HCT116 (cell line): ENCODE measurements at regions not wholly inside any gene's neighbourhood (a gene's known extent, or its start where the extent isn't known, plus 50 kb on each side); places are given as distances from the start of the nearest gene placed in this dataset.

ENCODE experiments used
- ATAC-seq: fragments of 200-7000 bp; cut with Tn5 transposase; 2 replicates; pipeline ENCODE4 v1.9.1; 2020; ENCODE audit warnings: mild to moderate bottlenecking, moderate library complexity
- BruUV-seq: library from RNA; stranded (reverse); fragments of 400-500 nt; replicated peaks from 2 replicates; lab custom pipeline; 2021; lab: Mats Ljungman, UMichigan
- CTCF ChIA-PET: fragments of 300-600 bp; sonication (Branson Sonifier 250); formaldehyde crosslinking; loops from one replicate; lab custom pipeline; 2021; ENCODE audit warnings: antibody characterized with exemption; lab: Charles Lee
- POLR2A ChIA-PET: fragments of 300-600, 350-600 bp; sonication (Branson Sonifier 250); formaldehyde crosslinking; loops from one replicate; lab custom pipeline; 2021; ENCODE audit warnings: antibody characterized with exemption; lab: Charles Lee
- RAD21 ChIA-PET, 2 experiments: fragments of 300-600 bp; sonication (Branson Sonifier 250); formaldehyde crosslinking; loops; one replicate each; lab custom pipeline; 2023; ENCODE audit warnings: low total read pairs in 2 of 2; ENCODE audit not compliant: uncharacterized antibody in 2 of 2, unreplicated experiment in 2 of 2, low non-redundant PET in 1 of 2; lab: Charles Lee
- DNase-seq: peaks from one replicate; pipeline ENCODE4 v3.0.0-alpha.2; 2010; ENCODE audit warnings: low read depth, low spot score
- H2AFZ ChIP-seq: fragments of 200-600 bp; shearing (Covaris generic), sonication (generic); 2 replicates; pipeline ENCODE4 v1.6.1; 2017; ENCODE audit warnings: low read depth, mixed run types, mixed read lengths, antibody characterized with exemption, low read length; ENCODE audit not compliant: poor library complexity, severe bottlenecking
- H3K27ac ChIP-seq: 2 replicates; pipeline ENCODE4 v1.5.1; 2012; ENCODE audit warnings: low read depth, low read length
- H3K27me3 ChIP-seq: fragments of 200-600 bp; sonication (generic); 2 replicates; pipeline ENCODE4 v1.6.1; 2016; ENCODE audit warnings: mixed run types, low read length, mixed read lengths; ENCODE audit not compliant: insufficient read depth
- H3K36me3 ChIP-seq, 2 experiments: fragments of 200-500 bp in 1 of 2; fragments of 200-600 bp in 1 of 2; sonication (Bioruptor generic) in 1 of 2; sonication (generic) in 1 of 2; 2 replicates each; pipeline versions ENCODE4 v1.5.1 to v1.6.1; 2014 to 2016; ENCODE audit warnings: low read length in 2 of 2, inconsistent platforms in 1 of 2, mixed read lengths in 1 of 2, mixed run types in 1 of 2; ENCODE audit not compliant: insufficient read depth in 2 of 2, control insufficient read depth in 1 of 2
- H3K4me1 ChIP-seq, 2 experiments: fragments of 200-600 bp in 1 of 2; sonication (generic) in 1 of 2; 2 replicates each; pipeline versions ENCODE4 v1.5.1 to v1.6.1; 2012 to 2017; ENCODE audit warnings: low read length in 2 of 2, inconsistent platforms in 1 of 2, mild to moderate bottlenecking in 1 of 2, mixed read lengths in 1 of 2, mixed run types in 1 of 2, moderate library complexity in 1 of 2; ENCODE audit not compliant: insufficient read depth in 2 of 2, control insufficient read depth in 1 of 2
- H3K4me2 ChIP-seq: fragments of 200-600 bp; sonication (generic); 2 replicates; pipeline ENCODE4 v1.6.1; 2017; ENCODE audit warnings: mixed run types, low read length, mixed read lengths
- H3K4me3 ChIP-seq, 2 experiments: fragments of 200-600 bp in 1 of 2; sonication (generic) in 1 of 2; replicated peaks in 1 of 2; 2 replicates each; pipeline ENCODE4 v1.5.1; 2011 to 2016; ENCODE audit warnings: low read length in 2 of 2, control low read depth in 1 of 2, low read depth in 1 of 2, mild to moderate bottlenecking in 1 of 2, mixed read lengths in 1 of 2, mixed run types in 1 of 2
- H3K79me2 ChIP-seq: fragments of 200-600 bp; sonication (generic); 2 replicates; pipeline ENCODE4 v1.6.1; 2017; ENCODE audit warnings: mild to moderate bottlenecking, mixed run types, low read length, moderate library complexity, mixed read lengths; ENCODE audit not compliant: insufficient read depth
- H3K9ac ChIP-seq: fragments of 200-600 bp; sonication (generic); 2 replicates; pipeline ENCODE4 v1.6.1; 2016; ENCODE audit warnings: low read length, mixed read lengths
- H3K9me2 ChIP-seq: fragments of 200-600 bp; sonication (generic), shearing (Covaris generic); 2 replicates; pipeline ENCODE4 v1.6.1; 2017; ENCODE audit warnings: mixed run types, mild to moderate bottlenecking, moderate library complexity; ENCODE audit not compliant: insufficient read depth
- H3K9me3 ChIP-seq, 2 experiments: fragments of 200-500 bp in 1 of 2; fragments of 200-600 bp in 1 of 2; sonication (Bioruptor generic) in 1 of 2; sonication (generic) in 1 of 2; 2 replicates each; pipeline ENCODE4 v1.6.1; 2014 to 2017; ENCODE audit warnings: low read length in 2 of 2, mixed read lengths in 2 of 2, inconsistent platforms in 1 of 2, low read depth in 1 of 2, mild to moderate bottlenecking in 1 of 2, mixed run types in 1 of 2, moderate library complexity in 1 of 2; ENCODE audit not compliant: control insufficient read depth in 1 of 2, insufficient read depth in 1 of 2
- H4K20me1 ChIP-seq: fragments of 200-600 bp; sonication (generic), shearing (Covaris generic); 2 replicates; pipeline ENCODE4 v1.6.1; 2017; ENCODE audit warnings: mixed run types, mild to moderate bottlenecking, moderate library complexity; ENCODE audit not compliant: insufficient read depth
- CEBPB ChIP-seq: IDR thresholded peaks from 2 replicates; pipeline ENCODE4 v1.6.1; 2012; ENCODE audit warnings: low read depth
- ELF1 ChIP-seq: IDR thresholded peaks from 2 replicates; pipeline ENCODE4 v1.6.1; 2012; ENCODE audit warnings: low read depth, borderline replicate concordance
- EZH2 ChIP-seq: fragments of 200-600 bp; sonication (generic); IDR thresholded peaks from 2 replicates; pipeline ENCODE4 v1.6.1; 2017; ENCODE audit warnings: antibody characterized with exemption, mixed run types
- EZH2phosphoT487 ChIP-seq: fragments of 200-600 bp; IDR thresholded peaks from 2 replicates; pipeline ENCODE4 v1.6.1; 2018; ENCODE audit warnings: antibody characterized with exemption, borderline replicate concordance
- FOSL1 ChIP-seq: IDR thresholded peaks from 2 replicates; pipeline ENCODE4 v1.6.1; 2012; ENCODE audit warnings: low read depth
- JUND ChIP-seq: IDR thresholded peaks from 2 replicates; pipeline ENCODE4 v1.6.1; 2012
- MAX ChIP-seq: IDR thresholded peaks from 2 replicates; pipeline ENCODE4 v1.6.1; 2012
- POLR2A ChIP-seq: IDR thresholded peaks from 2 replicates; pipeline ENCODE4 v1.7.0; 2011; ENCODE audit warnings: borderline replicate concordance; ENCODE audit not compliant: insufficient read depth, insufficient read length; ENCODE audit errors: extremely low read depth
- POLR2AphosphoS5 ChIP-seq: IDR thresholded peaks from 2 replicates; pipeline ENCODE4 v1.6.1; 2011; ENCODE audit warnings: mild to moderate bottlenecking, low read depth, low read length, moderate library complexity
- RAD21 ChIP-seq: IDR thresholded peaks from 2 replicates; pipeline ENCODE4 v1.6.1; 2012; ENCODE audit warnings: low read depth, mild to moderate bottlenecking
- REST ChIP-seq: IDR thresholded peaks from 2 replicates; pipeline ENCODE4 v1.6.1; 2012; ENCODE audit warnings: low read depth
- SIN3A ChIP-seq: IDR thresholded peaks from 2 replicates; pipeline ENCODE4 v1.6.1; 2012; ENCODE audit warnings: low read depth
- SP1 ChIP-seq: IDR thresholded peaks from 2 replicates; pipeline ENCODE4 v1.6.1; 2012; ENCODE audit warnings: low read depth
- SRF ChIP-seq: IDR thresholded peaks from 2 replicates; pipeline ENCODE4 v1.6.1; 2012; ENCODE audit warnings: low read depth
- TCF7L2 ChIP-seq: IDR thresholded peaks from 2 replicates; pipeline ENCODE4 v1.7.0; 2011; ENCODE audit warnings: borderline replicate concordance, inconsistent platforms; ENCODE audit not compliant: insufficient read depth, insufficient read length; ENCODE audit errors: extremely low read depth
- YY1 ChIP-seq: IDR thresholded peaks from 2 replicates; pipeline ENCODE4 v1.6.1; 2011; ENCODE audit warnings: low read length, low read depth, moderate library complexity, mild to moderate bottlenecking; ENCODE audit not compliant: insufficient replicate concordance; ENCODE audit errors: extremely low read depth
- ZBTB33 ChIP-seq: IDR thresholded peaks from 2 replicates; pipeline ENCODE4 v1.6.1; 2011; ENCODE audit warnings: mild to moderate bottlenecking, low read length, moderate library complexity; ENCODE audit not compliant: insufficient replicate concordance; ENCODE audit errors: extremely low read depth
- ZFX ChIP-seq: fragments of 450-650 bp; IDR thresholded peaks from 2 replicates; pipeline ENCODE4 v1.6.1; 2017
- ZNF274 ChIP-seq: fragments of 200-500 bp; sonication (Bioruptor generic); IDR thresholded peaks from 2 replicates; pipeline ENCODE4 v1.6.1; 2014; ENCODE audit warnings: mild to moderate bottlenecking, low read depth, low read length, inconsistent platforms
- intact Hi-C: fragments of 100-400 bp; cut with micrococcal nuclease; formaldehyde crosslinking; loops from 2 replicates; pipeline ENCODE4 v1.10.0; 2022

- ChIA-PET RAD21 (no interaction called here), POLR2A (no interaction called here), CTCF (no interaction called here)
- Histone ChIP-seq H4K20me1 (no peaks in the 10 kb centered on the region), H3K9me3 (no peaks in the 10 kb centered on the region), H3K4me1 (peaks cover 10 to 20% of the 10 kb centered on the region in 2 experiments; a peak in 3 of 4 replicates), H3K4me2 (no peak overlapping the region), H3K36me3 (no peaks in the 10 kb centered on the region), H2AFZ (no peak overlapping the region), H3K79me2 (no peaks in the 10 kb centered on the region), H3K9ac (no peak overlapping the region), H3K27ac (no peak overlapping the region), H3K9me2 (no peaks in the 10 kb centered on the region), H3K27me3 (no peaks in the 10 kb centered on the region), H3K4me3 (no peak overlapping the region)
- no peak for DNase-seq
- intact Hi-C loops = no loop called here
- no peak for ATAC-seq
- no peak for TF ChIP-seq MAX
- TF ChIP-seq ZNF274 = no peak
- TF ChIP-seq SP1 = no peak
- no peak for TF ChIP-seq FOSL1
- no peak for TF ChIP-seq POLR2A
- TF ChIP-seq YY1 = no peak
- TF ChIP-seq TCF7L2 = no peak
- no peak for TF ChIP-seq SIN3A
- TF ChIP-seq ZFX = no peak
- TF ChIP-seq CEBPB = no peak
- no peak for TF ChIP-seq REST
- TF ChIP-seq RAD21 = no peak
- no peak for TF ChIP-seq EZH2phosphoT487
- no peak for TF ChIP-seq JUND
- no peak for TF ChIP-seq ZBTB33
- no peak for TF ChIP-seq SRF
- TF ChIP-seq POLR2AphosphoS5 = no peak
- TF ChIP-seq EZH2 = no peak
- no peak for TF ChIP-seq ELF1
- no TSS peak for BruUV-seq
These were observed 248.0 kb upstream of the RREB1 start for GRCh38 chr6:6859722-6860121.
